Panc1 (cell line): ENCODE measurements at regions not wholly inside any gene's neighbourhood (a gene's known extent, or its start where the extent isn't known, plus 50 kb on each side); places are given as distances from the start of the nearest gene placed in this dataset.

Source experiments
- ATAC-seq: fragments of 200-7000 bp; cut with Tn5 transposase; 2 replicates; pipeline ENCODE4 v1.9.1; 2020; ENCODE audit warnings: mild to moderate bottlenecking, moderate library complexity
- BruUV-seq: library from RNA; stranded (reverse); fragments of 400-500 nt; replicated peaks from 2 replicates; lab custom pipeline; 2021; lab: Mats Ljungman, UMichigan
- CTCF ChIA-PET: fragments of 300-600 bp; sonication (Branson Sonifier 250); formaldehyde crosslinking; loops from one replicate; lab custom pipeline; 2022; ENCODE audit warnings: antibody characterized with exemption; lab: Charles Lee
- POLR2A ChIA-PET: fragments of 300-600 bp; sonication (Branson Sonifier 250); formaldehyde crosslinking; loops from one replicate; lab custom pipeline; 2022; ENCODE audit warnings: antibody characterized with exemption; lab: Charles Lee
- DNase-seq: peaks from one replicate; pipeline ENCODE4 v3.0.0-alpha.2; 2010; ENCODE audit warnings: low read depth, low spot score
- H3K27ac ChIP-seq: 2 replicates; pipeline ENCODE4 v1.5.1; 2011; ENCODE audit warnings: mild to moderate bottlenecking, low read length, inconsistent platforms
- H3K27me3 ChIP-seq: fragments of 200-500 bp; sonication (Bioruptor generic); 2 replicates; pipeline ENCODE4 v1.6.0; 2014; ENCODE audit warnings: low read length, inconsistent platforms; ENCODE audit not compliant: control insufficient read depth, insufficient read depth
- H3K36me3 ChIP-seq: fragments of 200-500 bp; sonication (Bioruptor generic); 2 replicates; pipeline ENCODE4 v1.5.1; 2014; ENCODE audit warnings: inconsistent platforms, mild to moderate bottlenecking, low read length, moderate library complexity; ENCODE audit not compliant: control insufficient read depth, insufficient read depth
- H3K4me1 ChIP-seq: 2 replicates; pipeline ENCODE4 v1.5.1; 2011; ENCODE audit warnings: inconsistent platforms, mild to moderate bottlenecking, low read length, moderate library complexity; ENCODE audit not compliant: control insufficient read depth, insufficient read depth
- H3K4me3 ChIP-seq, 2 experiments: 2 replicates each; pipeline ENCODE4 v1.5.1; 2011 to 2012; ENCODE audit warnings: low read depth in 2 of 2, low read length in 2 of 2, mild to moderate bottlenecking in 2 of 2, inconsistent platforms in 1 of 2, moderate library complexity in 1 of 2
- H3K9me3 ChIP-seq: fragments of 200-500 bp; sonication (Bioruptor generic); 2 replicates; pipeline ENCODE4 v1.5.1; 2014; ENCODE audit warnings: low read depth, mild to moderate bottlenecking, inconsistent platforms, low read length, moderate library complexity; ENCODE audit not compliant: control insufficient read depth, insufficient read depth
- CTCF ChIP-seq: fragments of 450-650 bp; IDR thresholded peaks from 2 replicates; pipeline ENCODE4 v1.5.1; 2017; ENCODE audit warnings: mild to moderate bottlenecking
- POLR2AphosphoS5 ChIP-seq: IDR thresholded peaks from 2 replicates; pipeline ENCODE4 v1.6.1; 2012; ENCODE audit warnings: mild to moderate bottlenecking, low read depth, low read length, moderate library complexity
- REST ChIP-seq, 2 experiments: IDR thresholded peaks; 2 replicates each; pipeline ENCODE4 v1.6.1; 2011 to 2012; ENCODE audit warnings: low read depth in 2 of 2, control low read depth in 1 of 2, low read length in 1 of 2, mild to moderate bottlenecking in 1 of 2, moderate library complexity in 1 of 2; ENCODE audit not compliant: insufficient read depth in 1 of 2
- SIN3A ChIP-seq: IDR thresholded peaks from 2 replicates; pipeline ENCODE4 v1.6.1; 2012; ENCODE audit warnings: low read depth, mild to moderate bottlenecking, low read length, moderate library complexity, borderline replicate concordance; ENCODE audit not compliant: insufficient read depth
- TCF7L2 ChIP-seq: IDR thresholded peaks from 2 replicates; pipeline ENCODE4 v1.6.1; 2011; ENCODE audit warnings: mild to moderate bottlenecking, low read depth, low read length, inconsistent platforms
- in situ Hi-C: cut with HindIII; loops from 2 replicates; pipeline ENCODE4 v1.10.0; 2016; ENCODE audit warnings: low sequenced_read_pairs, low pct_unique_long_range_greater_than_20kb
- intact Hi-C: fragments of 100-400 bp; cut with micrococcal nuclease; formaldehyde crosslinking; loops from one replicate; pipeline ENCODE4 v1.10.0; 2022; ENCODE audit not compliant: unreplicated experiment

DNA sequence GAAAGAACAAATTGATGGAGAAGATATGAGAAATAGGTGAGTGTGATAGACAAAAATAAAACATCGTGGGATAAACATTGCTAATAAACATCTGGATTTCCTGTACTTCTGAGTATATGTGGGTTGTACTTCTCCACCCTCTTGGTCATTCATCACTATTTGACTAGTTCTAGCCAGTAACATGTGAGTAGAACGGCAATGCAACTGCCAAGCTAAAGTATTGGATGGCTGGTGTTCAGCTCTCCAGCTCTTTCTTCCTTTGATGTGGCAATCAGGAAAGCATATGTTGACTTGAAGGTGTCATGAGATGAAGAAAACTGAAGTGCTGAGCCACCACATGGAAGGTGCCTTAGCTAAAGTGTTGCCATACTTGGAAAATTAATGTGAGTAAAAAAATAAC, 144.9 kb downstream of the SCG2 start:
- POLR2A ChIA-PET = no interaction called here
- BruUV-seq = no TSS peak
- no peak overlapping the region for H3K4me3 ChIP-seq
- peaks cover 14% of the 10 kb centered on the region; the same call in 1 of the 2 replicates for H3K9me3 ChIP-seq
- H3K27ac ChIP-seq = no peak overlapping the region
- H3K36me3 ChIP-seq = no peaks in the 10 kb centered on the region
- DNase-seq (no peak), ATAC-seq (no peak)
- in situ Hi-C loops (no loop called here), intact Hi-C loops (no loop called here)
- CTCF ChIA-PET = no interaction called here
- no peak for TF ChIP-seq REST (IDR thresholded peaks at IDR 0.05; ENCODE audit: insufficient read depth in 1 of 2, low read depth in 2 of 2, low read length in 1 of 2)
- no peak for TF ChIP-seq POLR2AphosphoS5
- TF ChIP-seq CTCF = no peak
- no peak for TF ChIP-seq SIN3A
- TF ChIP-seq TCF7L2 = no peak
- H3K27me3 ChIP-seq = no peaks in the 10 kb centered on the region
- no peaks in the 10 kb centered on the region for H3K4me1 ChIP-seq

GRCh38 chr2:223459328-223459939, 142.7 kb downstream of the SCG2 start:
- Histone ChIP-seq H3K27me3 (no peaks in the 10 kb centered on the region), H3K27ac (no peak overlapping the region), H3K4me1 (no peaks in the 10 kb centered on the region), H3K4me3 (no peak overlapping the region), H3K36me3 (no peaks in the 10 kb centered on the region), H3K9me3 (peaks cover 19% of the 10 kb centered on the region; the same call in 1 of the 2 replicates)
- ChIA-PET POLR2A (no interaction called here), CTCF (interaction anchor here (0.6 kb wide), 1 partner anchor 94 kb away, joined by 3 read pairs; no protein-coding TSS in a partner anchor)
- BruUV-seq = no TSS peak
- ATAC-seq = no peak
- no peak for DNase-seq
- TF ChIP-seq POLR2AphosphoS5 (no peak), REST (IDR thresholded peaks at IDR 0.05; ENCODE audit: insufficient read depth in 1 of 2, low read depth in 2 of 2, low read length in 1 of 2) (no peak), TCF7L2 (no peak), SIN3A (no peak), CTCF (peak; percentile 34; the same call in 1 of the 2 replicates)
- in situ Hi-C loops (no loop called here), intact Hi-C loops (no loop called here)
